ENCODE measurements at regions not wholly inside any gene's neighbourhood (a gene's known extent, or its start where the extent isn't known, plus 50 kb on each side); places are given as distances from the start of the nearest gene placed in this dataset.

DNA sequence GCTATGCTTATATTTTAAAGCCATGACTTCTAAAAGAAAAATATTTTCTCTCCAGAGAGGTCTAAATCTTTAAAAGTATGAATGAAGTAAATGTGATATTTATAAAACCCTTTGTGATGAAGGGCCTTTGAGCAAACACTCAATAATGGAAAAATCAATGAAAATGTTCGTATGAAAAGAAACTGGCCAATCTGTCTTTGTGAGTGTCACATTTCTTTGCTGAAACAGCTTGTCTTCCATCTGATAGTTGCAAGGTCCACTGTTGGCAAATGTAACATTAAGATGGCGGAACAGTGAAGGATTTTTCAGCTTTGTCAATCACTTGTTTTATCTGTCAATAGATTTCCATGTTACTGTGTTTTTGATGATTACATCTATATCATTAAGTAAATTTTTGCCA lies 162.9 kb upstream of the GATA6 start:
- ChIA-PET POLR2A (no interaction called here), CTCF (interaction anchor here (1.0 kb wide), 1 partner anchor 9 kb away, joined by 4 read pairs; no protein-coding TSS in a partner anchor)
- Mint-ChIP-seq H3K36me3 (no peaks in the 10 kb centered on the region), H3K4me3 (no peak overlapping the region), H3K27me3 (ENCODE audit: low read depth) (no peaks in the 10 kb centered on the region; the same call in 1 of the 2 replicates), H3K4me1 (no peaks in the 10 kb centered on the region), H3K9me3 (peaks cover 12% of the 10 kb centered on the region), H3K27ac (no peak overlapping the region)
- ATAC-seq = no peak
- DNase-seq (ENCODE audit: low spot score) = no peak
- no peak for TF ChIP-seq RORB (CRISPR knock-in tag; IDR thresholded peaks at IDR 0.05)

- POLR2A ChIA-PET = interaction anchor here (0.6 kb wide), 1 partner anchor 51 kb away, joined by 5 read pairs; no protein-coding TSS in a partner anchor
- H3K27me3 Mint-ChIP-seq (ENCODE audit: low read depth) = no peaks in the 10 kb centered on the region; the same call in 1 of the 2 replicates
- H3K36me3 Mint-ChIP-seq = no peaks in the 10 kb centered on the region; the same call in 1 of the 2 replicates
- CTCF ChIA-PET = interaction anchor here (1.6 kb wide), 1 partner anchor 12 kb away, joined by 5 read pairs; no protein-coding TSS in a partner anchor
- no peak overlapping the region for H3K4me3 Mint-ChIP-seq
- ATAC-seq (no peak), DNase-seq (ENCODE audit: low spot score) (no peak)
- TF ChIP-seq ZNF121 (CRISPR knock-in tag; IDR thresholded peaks at IDR 0.05) = no peak
- TF ChIP-seq, protein P1, sequence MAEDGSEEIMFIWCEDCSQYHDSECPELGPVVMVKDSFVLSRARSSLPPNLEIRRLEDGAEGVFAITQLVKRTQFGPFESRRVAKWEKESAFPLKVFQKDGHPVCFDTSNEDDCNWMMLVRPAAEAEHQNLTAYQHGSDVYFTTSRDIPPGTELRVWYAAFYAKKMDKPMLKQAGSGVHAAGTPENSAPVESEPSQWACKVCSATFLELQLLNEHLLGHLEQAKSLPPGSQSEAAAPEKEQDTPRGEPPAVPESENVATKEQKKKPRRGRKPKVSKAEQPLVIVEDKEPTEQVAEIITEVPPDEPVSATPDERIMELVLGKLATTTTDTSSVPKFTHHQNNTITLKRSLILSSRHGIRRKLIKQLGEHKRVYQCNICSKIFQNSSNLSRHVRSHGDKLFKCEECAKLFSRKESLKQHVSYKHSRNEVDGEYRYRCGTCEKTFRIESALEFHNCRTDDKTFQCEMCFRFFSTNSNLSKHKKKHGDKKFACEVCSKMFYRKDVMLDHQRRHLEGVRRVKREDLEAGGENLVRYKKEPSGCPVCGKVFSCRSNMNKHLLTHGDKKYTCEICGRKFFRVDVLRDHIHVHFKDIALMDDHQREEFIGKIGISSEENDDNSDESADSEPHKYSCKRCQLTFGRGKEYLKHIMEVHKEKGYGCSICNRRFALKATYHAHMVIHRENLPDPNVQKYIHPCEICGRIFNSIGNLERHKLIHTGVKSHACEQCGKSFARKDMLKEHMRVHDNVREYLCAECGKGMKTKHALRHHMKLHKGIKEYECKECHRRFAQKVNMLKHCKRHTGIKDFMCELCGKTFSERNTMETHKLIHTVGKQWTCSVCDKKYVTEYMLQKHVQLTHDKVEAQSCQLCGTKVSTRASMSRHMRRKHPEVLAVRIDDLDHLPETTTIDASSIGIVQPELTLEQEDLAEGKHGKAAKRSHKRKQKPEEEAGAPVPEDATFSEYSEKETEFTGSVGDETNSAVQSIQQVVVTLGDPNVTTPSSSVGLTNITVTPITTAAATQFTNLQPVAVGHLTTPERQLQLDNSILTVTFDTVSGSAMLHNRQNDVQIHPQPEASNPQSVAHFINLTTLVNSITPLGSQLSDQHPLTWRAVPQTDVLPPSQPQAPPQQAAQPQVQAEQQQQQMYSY (CRISPR knock-in tag; IDR thresholded peaks at IDR 0.05) = no peak
- no peak for TF ChIP-seq NFE2L1 (CRISPR knock-in tag; IDR thresholded peaks at IDR 0.05)
- TF ChIP-seq, protein P2, sequence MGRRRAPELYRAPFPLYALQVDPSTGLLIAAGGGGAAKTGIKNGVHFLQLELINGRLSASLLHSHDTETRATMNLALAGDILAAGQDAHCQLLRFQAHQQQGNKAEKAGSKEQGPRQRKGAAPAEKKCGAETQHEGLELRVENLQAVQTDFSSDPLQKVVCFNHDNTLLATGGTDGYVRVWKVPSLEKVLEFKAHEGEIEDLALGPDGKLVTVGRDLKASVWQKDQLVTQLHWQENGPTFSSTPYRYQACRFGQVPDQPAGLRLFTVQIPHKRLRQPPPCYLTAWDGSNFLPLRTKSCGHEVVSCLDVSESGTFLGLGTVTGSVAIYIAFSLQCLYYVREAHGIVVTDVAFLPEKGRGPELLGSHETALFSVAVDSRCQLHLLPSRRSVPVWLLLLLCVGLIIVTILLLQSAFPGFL (CRISPR knock-in tag; IDR thresholded peaks at IDR 0.05; ENCODE audit: borderline replicate concordance) = no peak
- no peak for TF ChIP-seq GTF2I (CRISPR knock-in tag; conservative IDR thresholded peaks at IDR 0.05)
- TF ChIP-seq ELF4 (CRISPR knock-in tag; IDR thresholded peaks at IDR 0.05; ENCODE audit: low read depth) = no peak
- TF ChIP-seq AR (CRISPR knock-in tag; IDR thresholded peaks at IDR 0.05) = no peak
- TF ChIP-seq, protein P3, sequence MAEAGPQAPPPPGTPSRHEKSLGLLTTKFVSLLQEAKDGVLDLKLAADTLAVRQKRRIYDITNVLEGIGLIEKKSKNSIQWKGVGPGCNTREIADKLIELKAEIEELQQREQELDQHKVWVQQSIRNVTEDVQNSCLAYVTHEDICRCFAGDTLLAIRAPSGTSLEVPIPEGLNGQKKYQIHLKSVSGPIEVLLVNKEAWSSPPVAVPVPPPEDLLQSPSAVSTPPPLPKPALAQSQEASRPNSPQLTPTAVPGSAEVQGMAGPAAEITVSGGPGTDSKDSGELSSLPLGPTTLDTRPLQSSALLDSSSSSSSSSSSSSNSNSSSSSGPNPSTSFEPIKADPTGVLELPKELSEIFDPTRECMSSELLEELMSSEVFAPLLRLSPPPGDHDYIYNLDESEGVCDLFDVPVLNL (CRISPR knock-in tag; IDR thresholded peaks at IDR 0.05; ENCODE audit: borderline replicate concordance, low read depth) = no peak
- TF ChIP-seq, protein P4, sequence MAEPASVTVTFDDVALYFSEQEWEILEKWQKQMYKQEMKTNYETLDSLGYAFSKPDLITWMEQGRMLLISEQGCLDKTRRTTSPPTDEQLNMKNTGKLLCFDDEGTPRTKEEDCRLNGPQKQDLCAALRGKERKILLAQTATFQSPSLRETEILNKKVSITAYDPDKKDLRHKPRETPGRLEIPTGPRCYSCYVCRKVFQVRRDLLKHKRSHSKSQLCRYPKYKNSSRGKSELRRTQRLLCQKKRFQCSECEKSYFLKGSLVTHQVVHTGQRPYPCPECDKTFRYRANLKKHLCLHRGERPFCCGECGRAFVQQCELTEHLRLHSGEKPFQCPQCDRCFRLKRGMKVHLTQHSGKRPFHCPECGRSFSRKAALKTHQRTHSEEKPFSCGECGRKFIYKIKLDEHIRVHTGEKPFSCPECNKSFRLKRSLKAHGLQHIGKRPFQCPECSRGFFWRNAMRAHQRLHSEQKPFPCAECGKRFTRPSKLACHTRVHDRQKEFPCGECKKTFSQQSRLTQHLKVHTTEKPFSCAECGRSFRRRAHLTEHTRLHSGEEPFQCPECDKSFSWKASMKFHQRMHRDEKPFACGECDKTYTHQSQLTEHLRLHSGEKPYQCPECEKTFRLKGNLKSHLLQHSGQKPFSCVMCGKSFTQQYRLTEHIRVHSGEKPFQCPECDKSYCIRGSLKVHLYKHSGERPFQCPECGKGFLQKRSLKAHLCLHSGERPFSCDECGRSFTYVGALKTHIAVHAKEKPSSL (CRISPR knock-in tag; conservative IDR thresholded peaks at IDR 0.05) = no peak
- no peak overlapping the region for H3K27ac Mint-ChIP-seq
- H3K4me1 Mint-ChIP-seq = no peaks in the 10 kb centered on the region
- H3K9me3 Mint-ChIP-seq = peaks cover 26% of the 10 kb centered on the region
Measured at GRCh38 chr18:22009242-22009641, 160.1 kb upstream of the GATA6 start.

DNA sequence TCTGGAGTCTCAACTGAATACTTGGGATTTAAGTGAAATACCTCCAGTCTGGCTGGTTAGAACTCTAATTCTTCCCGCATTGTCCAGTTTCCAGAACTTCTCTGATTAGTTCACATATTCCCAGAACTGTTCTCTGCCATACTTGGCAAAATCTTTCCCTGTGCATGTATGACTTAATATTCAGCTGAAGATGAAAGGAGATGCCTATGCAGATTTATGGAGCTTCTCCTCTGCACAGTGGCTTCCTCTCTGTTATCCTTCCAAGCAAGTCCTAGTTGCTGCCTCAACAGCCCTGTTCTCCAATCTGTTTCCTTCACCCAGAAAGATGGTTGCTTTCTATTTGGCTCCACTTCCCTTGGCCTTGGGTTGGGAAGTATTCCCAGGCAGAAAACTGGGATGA lies 155.4 kb upstream of the GATA6 start:
- no peaks in the 10 kb centered on the region; the same call in 1 of the 2 replicates for H3K36me3 Mint-ChIP-seq
- ChIA-PET POLR2A (no interaction called here), CTCF (interaction anchor here (2.0 kb wide), 1 partner anchor 17 kb away, joined by 6 read pairs; no protein-coding TSS in a partner anchor)
- DNase-seq (ENCODE audit: low spot score) = no peak
- H3K4me1 Mint-ChIP-seq = peaks cover 5% of the 10 kb centered on the region
- H3K9me3 Mint-ChIP-seq = peaks cover 26% of the 10 kb centered on the region
- no peak overlapping the region for H3K27ac Mint-ChIP-seq
- no peak for ATAC-seq
- H3K4me3 Mint-ChIP-seq = no peak overlapping the region
- H3K27me3 Mint-ChIP-seq (ENCODE audit: low read depth) = no peaks in the 10 kb centered on the region; the same call in 1 of the 2 replicates
- TF ChIP-seq ZNF396 (CRISPR knock-in tag; IDR thresholded peaks at IDR 0.05; ENCODE audit: borderline replicate concordance) = no peak
- no peak for TF ChIP-seq ARID4B (CRISPR knock-in tag; IDR thresholded peaks at IDR 0.05; ENCODE audit: borderline replicate concordance)
- TF ChIP-seq MLX (CRISPR knock-in tag; IDR thresholded peaks at IDR 0.05) = no peak
- no peak for TF ChIP-seq GABPB1 (CRISPR knock-in tag; IDR thresholded peaks at IDR 0.05)
